GM12892 (cell line): ENCODE measurements at regions not wholly inside any gene's neighbourhood (a gene's known extent, or its start where the extent isn't known, plus 50 kb on each side); places are given as distances from the start of the nearest gene placed in this dataset.
"Not testable (repeated sequence)": the region's sequence is repeated elsewhere in the genome, so short reads cannot be mapped to it uniquely, and the experiment has no call there.

Experiments used
- POLR2A ChIP-seq: IDR thresholded peaks from 2 replicates; pipeline ENCODE4 v1.6.1; 2011; ENCODE audit warnings: low read depth, low read length, control low read depth
- POLR2AphosphoS5 ChIP-seq: IDR thresholded peaks from 2 replicates; pipeline ENCODE4 v1.6.1; 2011; ENCODE audit warnings: low read depth, low read length, control low read depth

DNA sequence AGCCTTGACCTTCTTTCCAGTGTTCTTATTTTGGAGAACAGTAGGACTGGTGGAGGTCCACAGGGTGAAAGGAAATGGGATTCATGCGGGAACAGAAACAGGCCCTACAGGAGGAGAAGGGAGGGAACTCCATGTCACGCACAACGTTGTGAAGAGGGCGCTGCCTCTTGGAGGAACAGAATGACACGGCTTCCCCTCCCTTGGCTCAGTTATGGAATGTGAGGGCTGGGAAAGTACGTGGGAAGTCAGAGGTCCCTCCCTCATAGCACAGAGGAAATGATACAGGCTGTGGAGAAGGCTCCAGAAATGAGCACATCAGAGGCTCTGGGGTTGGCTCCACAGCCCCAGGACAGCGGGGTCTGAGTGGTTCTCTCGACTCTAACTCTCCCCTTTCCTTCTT, 125.3 kb upstream of the SIMC1 start:
- not testable (repeated sequence) for TF ChIP-seq POLR2A, POLR2AphosphoS5
